ENCODE measurements at regions not wholly inside any gene's neighbourhood (a gene's known extent, or its start where the extent isn't known, plus 50 kb on each side); places are given as distances from the start of the nearest gene placed in this dataset.
"Not testable (repeated sequence)": the region's sequence is repeated elsewhere in the genome, so short reads cannot be mapped to it uniquely, and the experiment has no call there.

DNA sequence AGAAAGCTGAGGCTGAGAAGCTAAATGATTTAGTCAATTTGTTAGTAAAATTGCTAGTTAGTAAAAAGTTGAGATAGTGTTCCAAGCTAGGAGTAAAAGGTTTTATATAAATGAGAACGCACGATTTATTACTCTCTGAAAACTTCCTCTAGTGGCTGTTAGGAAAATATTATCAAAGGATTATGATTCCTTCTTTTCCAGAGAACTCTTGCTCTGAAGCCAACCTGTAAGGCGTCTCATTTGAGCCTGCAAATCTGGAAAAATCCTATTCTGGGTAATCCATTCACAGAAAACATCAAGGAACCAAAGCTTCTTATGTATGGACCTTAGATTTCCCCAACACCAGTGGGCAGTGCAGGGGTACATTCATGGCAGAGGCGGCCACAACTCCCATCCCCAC, 252.7 kb downstream of the SOD2 start:
- no peak for DNase-seq

DNA sequence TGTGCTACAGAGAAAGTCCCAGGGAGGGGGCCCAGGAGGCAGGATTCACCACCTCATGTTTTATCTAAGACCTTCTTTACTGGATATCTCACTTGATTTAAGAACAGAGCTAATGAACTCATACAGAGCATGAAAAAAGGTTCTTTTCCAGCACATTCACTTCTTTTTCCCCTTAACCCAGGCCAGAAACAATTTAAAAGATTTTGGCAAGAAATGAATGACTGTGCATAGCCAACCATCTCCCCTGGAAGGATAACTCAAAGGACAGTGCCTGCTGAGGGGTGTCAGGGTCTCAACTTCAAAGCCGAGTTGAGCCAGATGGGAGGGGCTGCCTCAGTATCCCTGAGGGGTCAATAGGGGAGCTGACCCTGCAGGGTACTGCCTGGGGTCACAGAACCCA, 253.4 kb downstream of the SOD2 start:
- no peak for DNase-seq

DNA sequence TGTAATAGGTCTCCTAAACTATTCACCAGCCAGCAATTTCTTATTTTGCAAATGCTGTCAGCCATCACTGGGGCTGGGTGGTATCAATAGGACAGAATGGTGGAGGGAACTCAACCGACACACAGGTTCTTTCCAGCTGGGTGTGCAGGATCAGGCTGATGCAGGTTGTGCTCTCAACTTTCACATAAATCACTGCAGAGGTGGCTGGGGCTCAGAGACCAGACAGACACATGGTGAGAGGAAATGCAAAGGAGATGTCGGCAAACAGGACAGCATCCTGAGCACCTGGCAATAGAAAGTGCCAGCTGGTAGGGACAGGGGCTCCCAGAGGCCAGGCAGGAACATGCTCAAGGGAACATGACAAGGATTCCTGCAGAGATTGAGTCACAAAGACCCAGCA, 254.9 kb downstream of the SOD2 start:
- DNase-seq: no peak

DNA sequence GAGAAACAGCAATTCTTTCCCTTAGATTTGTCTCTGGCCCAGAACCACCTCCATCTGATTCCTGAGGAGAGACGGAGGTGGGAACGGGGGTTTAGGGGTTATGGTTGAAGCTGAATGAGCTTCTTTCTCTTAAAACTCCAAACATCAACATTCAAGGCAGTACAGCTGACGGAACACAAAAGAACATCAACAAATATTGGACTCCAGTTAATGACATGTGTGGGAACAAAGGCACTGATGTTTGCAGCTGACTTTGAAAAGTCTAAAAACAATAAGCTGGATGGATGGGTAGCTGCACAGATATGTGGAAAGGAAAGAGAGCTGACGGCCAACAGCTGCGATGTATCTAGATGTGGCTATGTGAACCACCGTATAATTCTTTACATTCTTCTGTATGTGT, 256.5 kb downstream of the SOD2 start:
- DNase-seq: no peak

DNA sequence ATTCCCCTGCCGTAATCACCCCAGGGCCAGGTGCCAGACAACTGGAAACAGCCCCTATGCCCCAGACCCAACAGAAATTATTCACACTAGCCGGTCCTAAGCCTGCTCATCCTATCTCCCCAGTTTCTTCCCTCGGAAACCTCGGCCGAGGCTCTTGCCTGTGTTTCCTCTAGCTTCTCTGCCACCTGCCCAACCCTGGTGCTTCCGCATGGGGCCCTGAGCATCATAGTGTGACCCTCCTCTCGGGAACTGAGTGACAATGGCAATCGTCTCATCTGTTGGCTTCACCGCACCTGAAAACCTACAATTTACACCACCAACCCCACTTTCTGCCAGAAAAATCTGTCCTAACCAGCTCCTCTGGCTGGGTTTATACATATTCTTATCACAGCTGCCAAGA, 257.3 kb downstream of the SOD2 start:
- no peak for DNase-seq

DNA sequence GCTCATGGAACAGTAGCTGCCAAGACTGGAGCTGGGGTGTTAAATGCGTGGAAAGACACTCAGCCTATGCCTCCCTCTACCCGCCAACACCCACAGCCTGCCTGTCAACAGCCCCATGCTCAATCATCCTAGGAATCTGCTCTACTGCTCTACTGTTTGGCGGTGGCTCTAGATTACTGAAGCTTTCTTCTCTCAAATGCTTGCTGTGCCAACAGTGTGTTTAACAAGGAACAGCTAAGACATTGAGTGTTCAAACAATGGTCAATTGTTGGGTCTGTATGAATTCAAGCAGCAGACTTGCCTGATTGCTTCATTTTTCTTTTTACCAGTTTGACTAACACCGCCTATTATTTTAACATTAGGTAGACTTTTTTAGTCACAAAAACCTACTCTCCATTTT, 258.6 kb downstream of the SOD2 start:
- no peak for DNase-seq

DNA sequence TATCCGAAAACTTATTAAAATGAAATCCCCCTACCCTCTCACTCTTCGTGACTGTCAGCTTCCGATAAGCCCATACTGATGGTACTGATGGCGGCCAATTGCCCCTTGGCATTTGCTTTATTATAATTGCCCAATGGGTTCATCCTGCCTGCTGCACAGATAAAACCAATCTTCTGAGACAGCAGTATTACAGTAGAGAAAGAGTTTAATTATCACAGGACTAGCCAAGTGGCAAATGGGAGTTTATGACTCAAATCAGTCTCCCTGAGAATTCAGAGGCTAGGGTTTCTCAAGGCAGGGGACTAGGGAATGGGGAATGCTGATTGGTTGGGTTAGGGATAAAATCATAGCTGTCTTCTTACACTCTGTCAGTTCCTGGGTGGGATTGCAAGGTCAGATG, 259.5 kb downstream of the SOD2 start:
- no peak for DNase-seq

DNA sequence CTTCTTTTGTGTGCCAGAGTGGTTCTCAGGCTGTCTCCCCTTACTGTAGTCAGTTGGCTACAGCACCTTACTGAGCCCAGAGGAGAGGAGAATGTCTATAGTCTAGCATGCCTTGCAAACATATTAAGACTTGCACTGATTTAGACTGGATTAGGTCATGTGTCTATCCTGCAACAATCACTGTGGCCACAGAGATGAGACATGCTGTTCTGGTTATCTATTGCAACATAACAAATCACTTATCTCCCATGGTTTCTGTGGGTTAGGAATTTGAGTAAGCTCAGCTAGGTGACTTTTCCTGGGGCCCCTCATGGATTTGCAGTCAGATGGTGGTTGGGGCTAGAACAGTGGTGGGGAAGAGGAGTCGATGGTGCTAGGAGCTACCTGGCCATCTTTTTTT, 261.3 kb downstream of the SOD2 start:
- no peak for DNase-seq

DNA sequence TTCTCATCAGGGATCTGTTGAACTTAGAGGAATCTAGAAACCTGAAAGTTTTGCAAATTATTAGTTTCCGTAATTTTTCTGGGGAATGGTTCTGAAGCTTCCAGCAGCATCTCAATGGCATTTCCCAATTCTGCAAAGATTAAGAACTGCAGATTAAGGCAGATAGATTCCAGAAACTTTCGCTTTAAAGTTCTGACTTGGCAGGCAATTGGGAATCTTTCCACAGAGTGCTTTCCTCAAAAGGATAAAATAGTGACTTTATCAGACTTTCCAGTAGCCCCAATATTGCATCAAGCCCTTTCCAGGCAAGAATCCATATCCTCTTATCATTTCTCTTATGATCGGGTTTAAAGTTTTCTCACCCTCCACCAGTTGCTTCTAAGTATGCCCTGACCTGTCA, 261.1 kb downstream of the FNDC1 start:
- no peak for DNase-seq

DNA sequence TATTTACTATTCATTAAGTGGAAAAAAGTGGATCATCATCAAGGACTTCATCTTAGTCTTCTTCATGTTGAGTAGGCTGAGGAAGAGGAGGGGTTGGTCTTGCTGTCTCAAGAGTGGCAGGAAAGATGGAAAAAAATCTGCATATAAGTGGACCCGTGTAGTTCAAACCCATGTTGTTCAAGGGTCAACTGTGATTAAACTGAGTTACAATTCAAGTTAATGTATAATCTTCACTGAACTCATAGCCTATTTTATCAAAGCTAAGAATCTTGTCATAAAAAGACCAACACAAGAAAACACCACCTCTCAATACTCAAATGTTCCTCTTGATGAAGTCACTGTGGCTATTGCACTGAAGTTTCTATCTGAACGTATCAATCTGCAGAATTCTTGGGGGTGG, 260.2 kb downstream of the FNDC1 start:
- no peak for DNase-seq

DNA sequence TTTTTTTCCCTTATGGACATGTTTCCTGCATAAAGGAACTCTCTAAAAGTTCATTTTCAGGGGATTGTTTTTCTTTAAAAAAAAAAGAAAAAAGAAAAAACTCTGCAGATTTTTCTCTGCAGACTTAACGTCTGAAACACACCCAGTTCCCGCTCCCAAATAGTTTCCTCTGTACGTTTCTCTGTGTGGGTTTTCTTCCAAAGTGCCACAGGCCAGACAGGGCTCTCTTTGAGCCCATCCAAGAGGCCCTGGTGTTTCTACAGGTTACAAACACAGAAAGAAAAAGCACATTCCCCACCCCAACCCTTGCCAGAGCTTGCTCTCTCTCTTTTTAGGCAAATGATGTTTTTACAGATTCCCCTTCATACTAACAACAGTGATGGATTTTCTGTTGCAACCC, 258.6 kb downstream of the FNDC1 start:
- DNase-seq: no peak

DNA sequence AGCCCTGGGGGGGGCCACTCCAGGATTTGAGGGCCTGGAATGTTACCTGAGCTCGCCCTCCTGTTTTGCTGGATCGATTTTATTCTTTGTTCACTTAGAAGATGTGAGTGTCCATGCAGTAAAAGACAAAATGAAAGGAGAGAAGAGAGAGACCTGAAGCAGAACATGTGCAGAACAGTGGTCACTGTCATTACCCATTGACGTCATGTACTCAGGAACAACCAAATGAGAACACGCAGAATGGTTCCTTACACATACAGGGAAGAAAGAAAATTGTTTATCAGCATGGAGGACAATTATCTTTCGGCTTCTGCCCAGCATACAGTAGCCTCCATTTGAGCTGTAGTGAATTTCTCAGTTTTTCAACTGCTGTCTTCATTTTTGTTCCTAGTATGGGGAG, 258.1 kb downstream of the FNDC1 start:
- DNase-seq: no peak

DNA sequence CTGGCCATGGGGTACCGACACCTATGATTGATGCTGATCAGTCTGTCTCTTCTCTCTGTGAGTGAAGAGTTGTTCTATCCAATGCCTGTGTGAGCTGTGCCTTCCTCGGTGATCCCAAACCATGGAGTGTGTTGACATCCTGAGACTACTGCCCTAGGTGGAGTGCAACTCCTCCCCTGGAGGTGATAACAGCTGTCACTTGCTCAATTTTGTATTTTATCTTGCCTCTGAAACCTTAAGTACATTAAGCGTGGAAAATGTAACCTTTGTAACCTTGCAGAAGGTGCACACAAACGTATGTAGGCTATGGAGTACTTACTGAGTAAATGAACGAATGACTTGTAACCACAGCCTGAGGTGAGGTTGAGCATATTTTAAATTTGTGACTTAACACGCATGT, 256.2 kb downstream of the FNDC1 start:
- DNase-seq: no peak

DNA sequence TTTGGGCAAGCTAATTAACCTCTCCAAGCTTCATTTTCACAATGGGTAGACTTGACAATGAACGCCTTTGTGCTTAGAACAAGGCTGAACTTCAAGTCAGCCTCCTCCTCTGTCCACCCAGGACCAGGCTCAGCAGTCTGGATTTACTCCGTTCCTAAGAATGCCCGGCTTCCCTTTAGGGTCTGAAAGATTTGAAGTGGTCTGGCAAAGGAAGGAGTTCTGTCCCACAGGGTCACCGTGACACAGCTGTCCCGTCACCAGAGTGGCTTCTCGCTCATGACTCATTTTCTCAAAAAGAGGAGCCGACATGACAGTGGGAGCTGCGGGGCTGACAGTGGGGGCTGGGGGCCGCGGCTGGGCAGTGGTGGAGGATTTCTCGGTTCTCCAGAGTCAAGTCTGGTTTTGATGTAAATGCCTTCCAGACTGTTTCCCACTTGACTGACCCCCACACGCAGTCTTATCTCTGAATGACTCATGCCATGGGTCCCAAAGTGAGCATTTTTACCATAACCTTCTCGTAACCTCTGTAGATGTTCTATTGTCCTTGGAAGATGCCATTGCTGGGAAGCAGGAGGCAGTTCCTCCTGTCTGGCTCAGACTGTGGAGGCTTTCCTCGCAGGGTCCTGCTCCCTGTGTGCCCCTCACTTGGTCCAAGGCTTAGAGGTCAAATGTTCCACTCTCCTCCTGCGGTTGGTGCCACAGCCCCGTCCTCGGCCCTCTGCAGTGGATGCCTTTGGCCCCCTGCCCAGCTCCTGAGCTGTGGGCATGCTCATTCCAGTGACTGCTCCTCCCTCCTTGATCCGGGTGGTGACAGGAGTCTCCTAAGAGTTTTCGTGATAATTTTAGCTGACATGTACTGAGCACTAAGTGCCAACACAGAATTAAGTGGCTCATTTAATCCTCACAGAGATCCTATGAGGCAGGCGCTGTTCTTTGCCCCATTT, 253.1 kb downstream of the FNDC1 start:
- DNase-seq: no peak

DNA sequence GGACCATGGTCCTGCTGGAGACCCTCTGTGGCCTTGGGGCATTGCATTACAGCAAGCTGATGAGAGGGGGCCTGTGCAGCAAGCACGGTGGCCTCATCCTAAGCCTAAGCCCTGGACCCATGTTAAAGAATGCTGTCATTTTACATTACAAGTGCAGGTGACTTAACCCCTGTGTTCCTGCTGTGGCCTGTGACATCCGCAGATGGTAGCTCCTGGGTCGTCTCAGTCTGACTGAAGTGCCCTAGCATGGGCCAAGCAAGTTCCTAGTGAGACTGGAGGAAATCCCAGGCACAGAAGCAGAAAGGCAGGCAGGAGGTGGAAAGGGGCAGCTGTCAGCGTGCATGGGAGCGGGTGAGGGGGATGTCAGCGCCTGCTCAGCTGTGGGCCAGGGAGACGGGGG, 252.4 kb downstream of the FNDC1 start:
- no peak for DNase-seq

DNA sequence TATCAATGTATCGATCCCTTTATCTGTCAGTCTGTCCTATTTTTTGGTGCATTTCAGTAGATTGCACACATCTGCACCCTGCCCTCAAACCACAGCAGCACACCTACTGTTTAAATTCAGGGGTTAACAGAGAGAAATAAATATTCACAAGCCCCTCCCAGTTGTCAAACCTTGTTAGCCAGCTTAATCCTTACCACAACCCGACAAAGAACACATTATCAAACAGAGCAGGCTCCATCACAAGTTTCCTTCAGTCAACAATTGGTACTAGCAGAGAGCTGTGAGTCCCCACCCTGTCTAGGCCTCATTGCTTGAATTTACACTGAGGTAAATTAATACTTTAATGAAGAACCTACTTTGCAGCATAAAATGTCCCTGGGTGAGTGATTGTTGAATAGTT, 249.8 kb downstream of the FNDC1 start:
- no peak for DNase-seq

DNA sequence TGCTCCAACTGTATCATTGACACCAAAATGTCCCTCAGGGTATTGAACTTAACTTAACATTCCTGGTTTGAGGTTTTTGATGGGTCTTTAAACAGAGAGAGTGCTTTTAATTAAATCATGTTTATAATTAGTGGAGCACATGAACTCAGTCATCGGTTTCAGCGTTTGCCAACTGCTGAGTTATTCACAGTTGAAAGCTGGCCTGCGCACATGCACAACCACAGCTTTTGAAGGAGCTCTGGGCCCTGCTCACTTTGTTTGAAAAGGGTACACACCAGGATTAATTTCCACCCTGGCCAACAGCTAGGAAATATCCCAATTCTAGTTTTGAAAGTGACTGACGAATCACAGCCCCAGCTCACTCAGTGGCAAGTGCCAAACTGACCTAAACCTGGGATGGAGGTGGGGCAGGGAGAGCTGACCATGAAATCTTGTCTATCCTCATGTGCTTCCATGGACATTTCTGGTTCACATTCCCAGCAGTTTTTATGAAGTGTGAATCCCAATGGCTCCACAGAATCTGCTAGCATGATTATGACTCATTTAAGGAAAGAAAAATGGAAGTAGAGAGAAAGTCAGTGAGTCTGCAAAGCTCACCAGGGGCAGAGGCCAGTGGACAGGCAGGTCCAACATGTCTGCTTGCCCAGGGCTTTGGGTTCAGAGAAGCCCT, 247.8 kb downstream of the FNDC1 start:
- DNase-seq: no peak

DNA sequence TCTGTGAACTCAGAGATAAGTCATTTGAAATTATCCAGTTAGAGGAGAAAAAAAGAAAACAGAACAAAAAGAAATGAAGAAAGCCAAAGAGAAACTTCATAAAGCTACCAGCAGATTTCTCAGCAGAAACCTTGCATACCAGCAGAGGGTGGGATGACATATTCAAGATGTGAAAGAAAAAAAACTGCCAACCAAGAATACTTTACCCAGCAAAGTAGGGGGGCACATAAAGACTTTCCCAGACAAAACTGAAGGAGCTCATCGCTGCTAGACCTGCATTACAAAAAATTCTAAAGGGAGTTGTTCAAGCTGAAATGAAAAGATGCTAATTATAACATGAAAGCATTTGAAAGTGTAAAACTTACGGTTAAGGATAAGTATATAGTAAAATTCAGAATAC, 246.3 kb downstream of the FNDC1 start:
- no peak for DNase-seq

DNA sequence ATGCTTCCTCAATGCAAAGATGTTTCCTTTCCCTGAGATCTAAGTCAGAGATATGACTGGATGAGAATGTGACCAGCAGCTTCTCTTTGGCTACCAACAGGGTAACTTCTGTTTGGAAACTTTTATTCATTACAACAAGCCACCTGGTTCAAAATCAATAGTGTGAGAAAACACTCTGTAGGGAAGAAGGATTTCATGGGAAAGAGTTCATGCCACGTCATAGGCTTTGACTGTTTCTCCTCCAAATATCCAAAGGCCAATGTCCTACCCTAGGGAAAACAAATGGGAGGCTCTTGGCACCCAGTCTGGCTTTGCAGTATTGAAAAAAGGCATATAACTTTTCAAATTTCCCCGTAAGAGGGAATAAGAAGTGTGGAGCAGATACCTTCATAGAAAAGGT, 245.5 kb downstream of the FNDC1 start:
- no peak for DNase-seq

DNA sequence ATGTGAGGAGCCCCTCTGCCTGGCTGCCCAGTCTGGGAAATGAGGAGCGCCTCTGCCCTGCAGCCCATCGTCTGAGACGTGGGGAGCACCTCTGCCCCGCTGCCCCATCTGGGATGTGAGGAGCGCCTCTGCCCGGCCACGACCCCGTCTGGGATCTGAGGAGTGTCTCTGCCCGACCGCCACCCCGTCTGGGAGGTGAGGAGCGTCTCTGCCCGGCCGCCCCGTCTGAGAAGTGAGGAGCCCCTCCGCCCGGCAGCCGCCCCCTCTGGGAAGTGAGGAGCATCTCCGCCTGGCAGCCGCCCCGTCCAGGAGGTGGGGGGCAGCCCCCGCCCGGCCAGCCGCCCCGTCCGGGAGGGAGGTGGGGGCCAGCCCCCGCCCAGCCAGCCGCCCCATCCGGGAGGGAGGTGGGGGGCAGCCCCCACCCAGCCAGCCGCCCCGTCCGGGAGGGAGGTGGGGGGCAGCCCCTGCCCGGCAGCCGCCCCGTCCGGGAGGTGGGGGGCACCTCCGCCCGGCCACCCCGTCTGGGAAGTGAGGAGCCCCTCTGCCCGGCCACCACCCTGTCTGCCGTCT, 238.1 kb downstream of the FNDC1 start:
- DNase-seq: not testable (repeated sequence)

DNA sequence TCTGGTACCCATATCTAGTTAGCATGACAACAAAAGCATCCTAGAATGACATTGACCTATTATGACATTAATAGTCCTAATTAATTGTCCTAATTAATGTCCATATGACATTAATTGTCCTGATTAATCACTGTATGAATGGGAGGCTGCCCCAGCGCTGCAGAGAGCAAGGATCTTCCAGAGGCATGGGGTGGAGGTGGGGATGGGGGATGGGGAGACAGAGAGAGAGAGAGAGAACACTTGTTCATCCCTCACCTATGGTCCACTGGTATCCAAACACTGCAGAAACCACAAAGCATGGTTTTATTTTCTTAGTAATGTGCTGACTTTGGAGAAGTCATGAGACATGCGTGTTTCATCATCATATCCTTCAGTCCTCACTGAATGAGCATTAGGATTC, 235.1 kb downstream of the FNDC1 start:
- DNase-seq: no peak

DNA sequence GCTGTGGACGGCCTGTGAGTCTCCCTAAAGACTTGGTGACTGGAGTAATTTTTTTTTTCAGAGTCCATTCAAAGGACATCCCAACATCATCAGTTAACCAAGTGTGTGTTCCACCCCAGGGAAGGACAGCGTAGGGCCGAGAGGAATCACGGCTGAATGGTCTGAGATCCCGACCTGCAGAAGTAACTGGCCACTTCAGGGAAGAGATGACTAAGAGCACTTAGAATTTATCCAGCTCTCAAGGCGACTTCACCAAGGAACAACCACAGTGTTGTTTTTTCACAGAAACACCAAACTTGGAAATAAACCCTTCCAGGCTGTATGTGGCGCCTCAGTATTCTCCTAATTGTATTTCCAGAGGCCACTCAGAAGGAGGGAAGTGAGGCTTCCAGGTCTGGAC, 231.6 kb downstream of the FNDC1 start:
- no peak for DNase-seq

DNA sequence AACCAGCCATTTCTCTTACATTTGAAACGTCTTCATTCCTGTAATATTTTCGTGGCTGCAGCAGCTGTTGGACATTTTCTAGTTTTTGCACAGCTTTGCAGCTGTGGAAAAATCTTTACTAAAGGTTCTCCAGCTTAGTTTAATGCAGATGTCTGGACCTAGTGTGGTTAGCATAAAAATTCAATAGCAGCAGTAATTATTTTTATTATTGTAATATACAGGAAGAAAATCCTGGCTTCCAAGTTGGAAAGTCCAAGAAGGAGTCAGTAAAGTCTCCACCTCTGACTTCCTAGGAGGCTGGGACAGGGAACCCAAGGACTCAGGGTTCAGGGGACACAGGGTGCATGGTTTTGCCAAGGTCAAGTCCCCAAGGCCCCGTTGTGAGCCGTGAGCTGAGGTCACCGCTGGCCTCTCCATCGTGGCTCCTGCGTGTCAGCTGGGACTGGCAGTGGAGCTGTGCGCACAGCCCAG, 230.6 kb downstream of the FNDC1 start:
- no peak for DNase-seq

DNA sequence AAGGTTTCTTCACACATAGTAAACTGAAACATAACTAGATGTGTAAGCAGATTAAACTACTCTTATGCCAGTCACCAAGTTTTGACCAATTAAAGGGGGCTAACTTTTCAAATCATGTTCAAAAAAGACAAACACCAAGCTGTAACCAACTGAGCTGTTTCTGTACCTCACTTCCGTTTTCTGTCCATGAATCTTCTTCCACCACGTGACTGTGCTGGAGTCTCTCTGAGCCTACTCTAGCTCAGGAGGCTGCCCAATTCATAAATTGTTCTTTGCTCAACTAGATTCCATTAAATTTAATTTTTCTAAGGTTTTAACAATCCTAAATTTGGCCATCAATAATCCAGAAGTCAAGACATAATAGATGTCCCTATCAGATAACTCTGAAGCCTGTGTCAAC, 229.4 kb downstream of the FNDC1 start:
- DNase-seq: no peak

All from inflammatory macrophage treated with lipopolysaccharide for 1 hour (primary cell).